Panc1 (cell line): ENCODE measurements at regions not wholly inside any gene's neighbourhood (a gene's known extent, or its start where the extent isn't known, plus 50 kb on each side); places are given as distances from the start of the nearest gene placed in this dataset.

ENCODE experiments used
- POLR2AphosphoS5 ChIP-seq: IDR thresholded peaks from 2 replicates; pipeline ENCODE4 v1.6.1; 2012; ENCODE audit warnings: mild to moderate bottlenecking, low read depth, low read length, moderate library complexity
- SIN3A ChIP-seq: IDR thresholded peaks from 2 replicates; pipeline ENCODE4 v1.6.1; 2012; ENCODE audit warnings: low read depth, mild to moderate bottlenecking, low read length, moderate library complexity, borderline replicate concordance; ENCODE audit not compliant: insufficient read depth
- TCF7L2 ChIP-seq: IDR thresholded peaks from 2 replicates; pipeline ENCODE4 v1.6.1; 2011; ENCODE audit warnings: mild to moderate bottlenecking, low read depth, low read length, inconsistent platforms
- TF ChIP-seq, protein P1 (sequence below): fragments of 450-650 bp; IDR thresholded peaks from 2 replicates; pipeline ENCODE4 v1.5.1; 2017; ENCODE audit warnings: mild to moderate bottlenecking

DNA sequence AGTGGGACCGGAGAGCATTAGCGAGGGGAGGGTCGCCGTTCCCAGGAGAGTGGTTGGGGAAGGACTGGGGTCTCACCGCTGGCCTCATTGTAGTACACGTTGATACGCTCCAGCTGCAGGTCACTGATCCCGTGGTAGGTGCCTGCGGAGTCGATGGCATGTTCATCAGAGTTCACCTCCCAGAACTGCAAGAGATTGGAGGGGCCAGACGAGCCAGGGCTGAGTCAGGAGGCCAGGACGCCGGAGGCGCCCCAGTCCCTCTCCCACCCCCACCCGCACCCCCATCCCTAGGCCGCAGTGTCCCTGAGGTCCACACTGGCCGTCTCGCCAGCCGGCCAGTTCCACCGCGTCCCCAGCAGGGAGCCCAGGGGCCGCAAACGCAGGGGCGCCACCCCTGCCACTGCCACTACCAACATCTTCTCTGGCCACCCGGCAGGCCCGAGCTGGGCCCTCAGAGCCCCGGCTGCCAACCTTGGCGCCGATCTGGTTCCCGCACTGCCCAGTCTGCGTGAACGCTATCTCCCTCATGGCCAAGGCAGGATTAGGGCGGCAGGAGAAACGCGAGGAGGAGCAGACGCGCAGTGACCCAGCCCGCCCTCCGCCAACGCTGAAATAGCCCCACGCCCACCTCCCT, 144.2 kb downstream of the ALG10 start:
- TF ChIP-seq POLR2AphosphoS5, result no peak
- TF ChIP-seq, protein P1, sequence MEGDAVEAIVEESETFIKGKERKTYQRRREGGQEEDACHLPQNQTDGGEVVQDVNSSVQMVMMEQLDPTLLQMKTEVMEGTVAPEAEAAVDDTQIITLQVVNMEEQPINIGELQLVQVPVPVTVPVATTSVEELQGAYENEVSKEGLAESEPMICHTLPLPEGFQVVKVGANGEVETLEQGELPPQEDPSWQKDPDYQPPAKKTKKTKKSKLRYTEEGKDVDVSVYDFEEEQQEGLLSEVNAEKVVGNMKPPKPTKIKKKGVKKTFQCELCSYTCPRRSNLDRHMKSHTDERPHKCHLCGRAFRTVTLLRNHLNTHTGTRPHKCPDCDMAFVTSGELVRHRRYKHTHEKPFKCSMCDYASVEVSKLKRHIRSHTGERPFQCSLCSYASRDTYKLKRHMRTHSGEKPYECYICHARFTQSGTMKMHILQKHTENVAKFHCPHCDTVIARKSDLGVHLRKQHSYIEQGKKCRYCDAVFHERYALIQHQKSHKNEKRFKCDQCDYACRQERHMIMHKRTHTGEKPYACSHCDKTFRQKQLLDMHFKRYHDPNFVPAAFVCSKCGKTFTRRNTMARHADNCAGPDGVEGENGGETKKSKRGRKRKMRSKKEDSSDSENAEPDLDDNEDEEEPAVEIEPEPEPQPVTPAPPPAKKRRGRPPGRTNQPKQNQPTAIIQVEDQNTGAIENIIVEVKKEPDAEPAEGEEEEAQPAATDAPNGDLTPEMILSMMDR, result no peak
- no peak for TF ChIP-seq TCF7L2
- no peak for TF ChIP-seq SIN3A
